Gastroesophageal sphincter (tissue), 3 donors: ENCODE measurements at regions not wholly inside any gene's neighbourhood (a gene's known extent, or its start where the extent isn't known, plus 50 kb on each side); places are given as distances from the start of the nearest gene placed in this dataset.

Source experiments
- EP300 ChIP-seq: sonication (generic); formaldehyde crosslinking; IDR thresholded peaks from one replicate; pipeline ENCODE4 v1.6.1; 2017; ENCODE audit warnings: antibody characterized with exemption, mild to moderate bottlenecking
- POLR2A ChIP-seq, 2 donors: fragments of 450-650 bp; IDR thresholded peaks; one replicate each; pipeline ENCODE4 v1.6.1; 2017; ENCODE audit warnings: antibody characterized with exemption in 2 of 2, mild to moderate bottlenecking in 2 of 2, moderate library complexity in 1 of 2
- TF ChIP-seq, protein P1 (sequence below), 4 experiments: fragments of 200-600 bp in 2 of 4; fragments of 450-650 bp in 2 of 4; sonication (generic) in 1 of 4; IDR thresholded peaks; one replicate each; pipeline ENCODE4 v1.5.1; 2017 to 2019; ENCODE audit warnings: antibody characterized with exemption in 4 of 4, mild to moderate bottlenecking in 2 of 4, moderate library complexity in 2 of 4

DNA sequence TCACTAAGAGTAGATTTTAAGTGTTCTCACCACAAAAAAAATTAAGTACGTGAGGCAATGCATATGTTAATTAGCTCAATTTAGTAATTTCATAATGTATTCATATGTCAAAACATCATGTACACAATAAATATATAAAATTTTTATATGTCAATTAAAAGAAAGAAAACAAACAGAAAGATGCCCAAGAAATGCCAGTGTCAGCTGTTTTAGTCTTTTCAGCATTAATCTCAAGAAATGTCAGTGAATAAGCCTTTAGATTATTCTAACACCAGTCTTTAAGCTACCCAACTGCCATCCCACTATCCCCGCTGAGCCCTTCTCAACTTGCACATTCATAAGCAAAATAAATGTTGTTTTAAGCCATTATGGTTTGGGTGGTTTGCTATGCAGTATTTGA is 76.5 kb downstream of the C1D start:
- TF ChIP-seq, protein P1, sequence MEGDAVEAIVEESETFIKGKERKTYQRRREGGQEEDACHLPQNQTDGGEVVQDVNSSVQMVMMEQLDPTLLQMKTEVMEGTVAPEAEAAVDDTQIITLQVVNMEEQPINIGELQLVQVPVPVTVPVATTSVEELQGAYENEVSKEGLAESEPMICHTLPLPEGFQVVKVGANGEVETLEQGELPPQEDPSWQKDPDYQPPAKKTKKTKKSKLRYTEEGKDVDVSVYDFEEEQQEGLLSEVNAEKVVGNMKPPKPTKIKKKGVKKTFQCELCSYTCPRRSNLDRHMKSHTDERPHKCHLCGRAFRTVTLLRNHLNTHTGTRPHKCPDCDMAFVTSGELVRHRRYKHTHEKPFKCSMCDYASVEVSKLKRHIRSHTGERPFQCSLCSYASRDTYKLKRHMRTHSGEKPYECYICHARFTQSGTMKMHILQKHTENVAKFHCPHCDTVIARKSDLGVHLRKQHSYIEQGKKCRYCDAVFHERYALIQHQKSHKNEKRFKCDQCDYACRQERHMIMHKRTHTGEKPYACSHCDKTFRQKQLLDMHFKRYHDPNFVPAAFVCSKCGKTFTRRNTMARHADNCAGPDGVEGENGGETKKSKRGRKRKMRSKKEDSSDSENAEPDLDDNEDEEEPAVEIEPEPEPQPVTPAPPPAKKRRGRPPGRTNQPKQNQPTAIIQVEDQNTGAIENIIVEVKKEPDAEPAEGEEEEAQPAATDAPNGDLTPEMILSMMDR (IDR thresholded peaks at IDR 0.05) = no peak
- TF ChIP-seq EP300 = no peak
- TF ChIP-seq POLR2A (IDR thresholded peaks at IDR 0.05) = no peak
